Fibroblast of villous mesenchyme (primary cell): ENCODE measurements at regions not wholly inside any gene's neighbourhood (a gene's known extent, or its start where the extent isn't known, plus 50 kb on each side); places are given as distances from the start of the nearest gene placed in this dataset.

ENCODE experiments used
- DNase-seq: peaks from one replicate; pipeline ENCODE4 v3.0.0-alpha.2; 2010; ENCODE audit warnings: low read depth
- H3K4me3 ChIP-seq: 2 replicates; pipeline ENCODE4 v1.5.1; 2011; ENCODE audit warnings: low read depth, mild to moderate bottlenecking, low read length
- TF ChIP-seq, protein P1 (sequence below): IDR thresholded peaks from 2 replicates; pipeline ENCODE4 v1.5.1; 2012; ENCODE audit warnings: low read depth, mild to moderate bottlenecking, low read length; ENCODE audit not compliant: insufficient read depth

DNA sequence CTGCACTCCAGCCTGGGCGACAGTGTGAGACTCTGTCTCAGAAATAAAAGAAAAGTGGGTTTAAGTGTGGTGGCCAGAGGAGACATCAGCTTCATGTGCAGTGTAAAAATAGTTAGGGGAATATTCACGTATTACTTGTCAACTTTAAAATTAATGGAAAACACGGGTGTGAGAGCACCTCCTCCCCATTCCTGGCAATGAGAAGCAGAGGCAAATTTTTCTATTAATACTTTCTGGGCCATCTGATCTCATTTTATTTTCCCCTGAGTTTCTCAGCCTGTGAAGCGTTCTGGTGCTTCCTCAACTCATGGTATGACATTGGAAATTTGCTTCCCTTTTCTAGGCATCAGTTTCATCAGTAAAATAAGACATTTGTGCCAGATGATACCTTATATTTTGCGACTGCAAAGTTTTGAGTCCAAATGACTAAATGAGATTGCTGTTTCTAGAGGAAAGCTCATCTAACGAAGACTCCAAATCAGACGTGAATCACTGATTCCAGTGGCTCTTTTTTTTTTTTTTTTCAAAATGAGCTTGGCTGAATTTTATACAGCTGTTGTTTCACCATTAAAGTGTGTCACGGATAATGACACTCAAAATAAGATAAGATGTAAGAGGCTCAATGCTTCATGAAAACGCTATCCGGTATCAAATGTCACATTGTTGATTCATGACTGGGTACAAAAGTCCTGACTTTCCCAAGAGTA lies 104.6 kb downstream of the MSX2 start:
- no peak overlapping the region for H3K4me3 ChIP-seq

DNA sequence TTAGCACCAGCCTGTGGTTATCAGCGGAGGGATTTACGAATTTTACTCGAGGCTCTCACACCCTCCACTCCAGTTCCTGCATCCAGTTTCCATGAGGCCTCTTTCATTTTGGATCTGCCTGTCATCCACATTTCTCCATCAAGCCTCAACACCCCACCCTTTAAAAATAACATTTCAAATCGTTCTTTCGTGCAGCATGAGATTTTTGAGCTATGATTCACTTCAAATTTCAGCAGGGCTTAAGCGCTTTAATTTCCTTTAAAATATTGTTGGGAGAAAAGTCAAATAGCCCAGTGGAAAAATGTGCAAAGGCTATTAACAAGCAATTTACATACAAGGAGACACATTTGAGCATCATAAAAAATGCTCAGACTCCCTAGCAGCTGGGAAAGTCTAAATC lies 103.2 kb downstream of the MSX2 start:
- H3K4me3 ChIP-seq: no peak overlapping the region
- peak; percentile 10 for DNase-seq
- TF ChIP-seq, protein P1, sequence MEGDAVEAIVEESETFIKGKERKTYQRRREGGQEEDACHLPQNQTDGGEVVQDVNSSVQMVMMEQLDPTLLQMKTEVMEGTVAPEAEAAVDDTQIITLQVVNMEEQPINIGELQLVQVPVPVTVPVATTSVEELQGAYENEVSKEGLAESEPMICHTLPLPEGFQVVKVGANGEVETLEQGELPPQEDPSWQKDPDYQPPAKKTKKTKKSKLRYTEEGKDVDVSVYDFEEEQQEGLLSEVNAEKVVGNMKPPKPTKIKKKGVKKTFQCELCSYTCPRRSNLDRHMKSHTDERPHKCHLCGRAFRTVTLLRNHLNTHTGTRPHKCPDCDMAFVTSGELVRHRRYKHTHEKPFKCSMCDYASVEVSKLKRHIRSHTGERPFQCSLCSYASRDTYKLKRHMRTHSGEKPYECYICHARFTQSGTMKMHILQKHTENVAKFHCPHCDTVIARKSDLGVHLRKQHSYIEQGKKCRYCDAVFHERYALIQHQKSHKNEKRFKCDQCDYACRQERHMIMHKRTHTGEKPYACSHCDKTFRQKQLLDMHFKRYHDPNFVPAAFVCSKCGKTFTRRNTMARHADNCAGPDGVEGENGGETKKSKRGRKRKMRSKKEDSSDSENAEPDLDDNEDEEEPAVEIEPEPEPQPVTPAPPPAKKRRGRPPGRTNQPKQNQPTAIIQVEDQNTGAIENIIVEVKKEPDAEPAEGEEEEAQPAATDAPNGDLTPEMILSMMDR: no peak

More for the DNA sequence above, 104.6 kb downstream of the MSX2 start:
- TF ChIP-seq, protein P1: no peak
- DNase-seq: no peak

DNA sequence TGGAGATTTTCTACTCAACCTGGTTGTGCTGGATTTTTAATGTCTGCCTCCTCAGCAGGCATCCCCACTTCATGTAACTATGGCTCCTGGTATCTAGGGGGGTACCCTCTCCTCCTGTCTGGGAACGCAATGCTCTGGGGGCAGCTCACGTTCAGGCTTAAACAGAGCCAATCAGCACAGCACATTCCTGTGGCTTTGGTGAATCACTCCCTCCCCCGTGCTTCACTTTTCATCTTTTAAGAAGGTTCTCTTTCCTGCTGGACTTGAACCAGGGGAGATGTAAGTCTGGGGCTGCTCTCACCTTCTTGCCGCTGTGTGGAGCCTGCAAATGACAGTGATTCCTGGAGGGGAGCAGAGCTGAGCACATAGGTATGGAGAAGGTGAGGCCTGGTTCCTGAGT lies 101.2 kb downstream of the MSX2 start:
- TF ChIP-seq, protein P1: no peak
- DNase-seq: peak; percentile 34
- no peak overlapping the region for H3K4me3 ChIP-seq

DNA sequence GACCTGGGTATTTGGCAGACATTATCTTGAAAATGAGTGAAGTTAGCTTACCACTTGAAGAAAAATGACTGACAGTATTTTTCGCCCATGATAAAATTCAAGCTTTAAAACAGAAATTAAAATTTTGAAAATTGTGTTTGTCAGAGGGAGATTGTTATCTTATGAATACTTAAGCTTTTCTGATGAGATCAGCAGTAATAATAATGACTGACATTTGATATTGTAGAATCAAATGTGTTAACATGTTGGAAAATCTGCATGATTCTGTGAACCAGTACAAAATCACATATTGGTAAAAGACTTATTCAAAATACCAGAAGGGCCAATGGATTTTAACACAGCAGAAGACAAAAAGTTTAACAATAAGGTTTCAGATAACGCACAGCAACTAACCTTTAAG lies 94.0 kb downstream of the MSX2 start:
- no peak overlapping the region for H3K4me3 ChIP-seq
- no peak for DNase-seq
- TF ChIP-seq, protein P1: no peak

DNA sequence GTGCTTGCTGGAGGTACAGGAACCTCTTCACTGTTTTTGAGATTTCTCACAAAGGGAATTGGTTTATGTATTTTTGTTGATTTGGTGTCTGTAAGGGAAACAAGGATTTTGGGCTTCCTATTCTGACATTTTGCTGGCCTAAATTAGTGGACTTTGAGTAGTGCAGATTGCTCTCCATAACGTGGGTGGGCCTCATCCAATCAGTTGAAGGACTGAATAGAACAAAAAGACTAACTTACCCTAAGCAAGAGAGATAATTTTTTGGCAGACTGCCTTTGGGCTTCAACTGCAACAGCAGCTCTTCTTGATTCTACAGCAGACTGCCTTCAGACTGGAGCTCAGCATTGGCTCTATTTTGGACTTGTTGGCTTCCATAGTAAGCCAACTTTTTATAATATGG lies 93.2 kb downstream of the MSX2 start:
- no peak overlapping the region for H3K4me3 ChIP-seq

DNA sequence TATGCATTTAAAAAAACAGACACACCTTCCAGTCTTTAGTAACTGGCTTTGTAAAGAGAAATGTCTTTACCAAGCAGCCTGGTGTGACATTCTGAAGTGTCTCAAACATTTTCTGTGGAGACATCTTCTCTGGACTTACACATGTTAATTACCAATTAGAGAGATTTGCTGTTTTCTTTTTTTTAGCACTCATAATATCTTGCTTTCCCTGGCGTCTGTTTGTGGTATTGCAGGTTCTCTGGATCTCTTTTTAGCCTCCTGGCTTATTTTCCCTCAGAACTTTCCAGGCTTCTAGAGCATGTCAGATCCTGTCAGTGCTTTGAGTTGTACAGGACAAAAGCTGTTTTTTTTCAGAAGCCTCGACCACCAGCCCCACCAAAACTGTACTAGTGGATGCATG lies 92.5 kb downstream of the MSX2 start:
- TF ChIP-seq, protein P1: peak; percentile 51
- DNase-seq: no peak
- H3K4me3 ChIP-seq: no peak overlapping the region

More for the DNA sequence above, 93.2 kb downstream of the MSX2 start:
- TF ChIP-seq, protein P1: no peak
- no peak for DNase-seq

DNA sequence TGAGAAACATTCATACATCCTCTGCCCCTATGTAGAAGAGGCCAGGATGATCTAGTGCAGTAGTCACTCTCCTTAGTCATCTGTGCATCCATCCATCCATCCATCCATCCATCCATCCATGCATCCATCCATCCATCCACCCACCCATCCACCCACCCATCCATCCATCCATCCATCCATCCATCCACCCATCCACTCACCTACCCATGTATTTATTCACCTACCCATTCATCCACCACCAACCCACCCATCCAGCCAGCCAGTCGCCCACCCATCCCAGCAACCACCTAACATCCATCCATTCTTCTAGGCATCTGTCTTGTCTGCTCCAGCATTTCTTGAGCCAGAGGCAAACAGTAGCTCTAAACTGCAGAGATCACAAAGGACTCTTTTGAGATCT lies 87.1 kb downstream of the MSX2 start:
- TF ChIP-seq, protein P1: no peak
- DNase-seq: no peak
- no peak overlapping the region for H3K4me3 ChIP-seq
